Mucosa of descending colon (tissue), 3 donors: ENCODE measurements at regions not wholly inside any gene's neighbourhood (a gene's known extent, or its start where the extent isn't known, plus 50 kb on each side); places are given as distances from the start of the nearest gene placed in this dataset.
"Not testable (repeated sequence)": the region's sequence is repeated elsewhere in the genome, so short reads cannot be mapped to it uniquely, and the experiment has no call there.

Experiments used
- ATAC-seq: fragments of 200-7000 bp; cut with Tn5 transposase; one replicate; pipeline ENCODE4 v1.9.1; 2020; ENCODE audit warnings: mild to moderate bottlenecking, moderate library complexity
- DNase-seq, 3 donors: peaks; one replicate each; pipeline ENCODE4 v3.0.0-alpha.2; 2020
- H3K36me3 ChIP-seq: fragments of 200-600 bp; one replicate; pipeline ENCODE4 v1.8.0; 2021; ENCODE audit warnings: low read depth, mild to moderate bottlenecking
- H3K4me1 ChIP-seq: fragments of 200-600 bp; one replicate; pipeline ENCODE4 v1.8.0; 2021; ENCODE audit warnings: low read depth, mild to moderate bottlenecking
- H3K4me3 ChIP-seq: fragments of 200-600 bp; one replicate; pipeline ENCODE4 v1.8.0; 2021; ENCODE audit warnings: mild to moderate bottlenecking
- H3K9me3 ChIP-seq: fragments of 200-600 bp; one replicate; pipeline ENCODE4 v1.8.0; 2021; ENCODE audit warnings: mild to moderate bottlenecking
- intact Hi-C, 2 donors: fragments of 100-400 bp; cut with DNase I in 1 of 2; cut with micrococcal nuclease in 1 of 2; formaldehyde crosslinking; loops; one replicate each; pipeline versions ENCODE4 v1.11.0 to v1.11.1; 2022; cut with DNase I, micrococcal nuclease
- TF ChIP-seq, protein P1 (sequence below): fragments of 200-600 bp; IDR thresholded peaks from one replicate; pipeline ENCODE4 v1.8.0; 2022; ENCODE audit warnings: antibody characterized with exemption, mild to moderate bottlenecking
- donor health status: DM: no; HTN: no; CAD: no; lungs with moderate emphysema.
- donor health status: DM: no; HTN: no; CAD: no.
- donor health status: DM: no; HTN: yes; CAD: no.

DNA sequence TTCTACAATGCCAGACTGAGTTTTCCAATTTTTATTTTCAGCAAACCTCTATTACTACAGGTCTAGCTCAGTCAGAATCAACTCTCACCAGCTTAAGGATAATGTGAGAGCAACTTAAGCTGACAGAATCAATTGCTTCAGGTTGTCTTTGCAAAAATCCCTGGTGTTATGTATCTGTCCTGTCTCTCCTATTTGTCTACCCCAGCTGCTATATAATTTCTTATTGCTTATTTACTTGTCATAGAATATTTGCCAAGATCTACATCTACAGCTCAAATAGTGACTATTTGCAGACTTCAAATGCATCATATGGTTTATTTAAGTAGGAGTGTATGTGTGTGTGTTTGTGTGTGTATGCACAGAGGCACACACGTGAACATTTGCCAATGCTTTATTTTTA lies 54.1 kb downstream of the FOXG1 start:
- Histone ChIP-seq H3K36me3 (no peaks in the 10 kb centered on the region), H3K9me3 (peaks cover 21% of the 10 kb centered on the region), H3K4me3 (no peak overlapping the region), H3K4me1 (no peaks in the 10 kb centered on the region)
- DNase-seq (no peak), ATAC-seq (no peak)
- intact Hi-C loops: no loop called here
- TF ChIP-seq, protein P1, sequence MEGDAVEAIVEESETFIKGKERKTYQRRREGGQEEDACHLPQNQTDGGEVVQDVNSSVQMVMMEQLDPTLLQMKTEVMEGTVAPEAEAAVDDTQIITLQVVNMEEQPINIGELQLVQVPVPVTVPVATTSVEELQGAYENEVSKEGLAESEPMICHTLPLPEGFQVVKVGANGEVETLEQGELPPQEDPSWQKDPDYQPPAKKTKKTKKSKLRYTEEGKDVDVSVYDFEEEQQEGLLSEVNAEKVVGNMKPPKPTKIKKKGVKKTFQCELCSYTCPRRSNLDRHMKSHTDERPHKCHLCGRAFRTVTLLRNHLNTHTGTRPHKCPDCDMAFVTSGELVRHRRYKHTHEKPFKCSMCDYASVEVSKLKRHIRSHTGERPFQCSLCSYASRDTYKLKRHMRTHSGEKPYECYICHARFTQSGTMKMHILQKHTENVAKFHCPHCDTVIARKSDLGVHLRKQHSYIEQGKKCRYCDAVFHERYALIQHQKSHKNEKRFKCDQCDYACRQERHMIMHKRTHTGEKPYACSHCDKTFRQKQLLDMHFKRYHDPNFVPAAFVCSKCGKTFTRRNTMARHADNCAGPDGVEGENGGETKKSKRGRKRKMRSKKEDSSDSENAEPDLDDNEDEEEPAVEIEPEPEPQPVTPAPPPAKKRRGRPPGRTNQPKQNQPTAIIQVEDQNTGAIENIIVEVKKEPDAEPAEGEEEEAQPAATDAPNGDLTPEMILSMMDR: no peak

DNA sequence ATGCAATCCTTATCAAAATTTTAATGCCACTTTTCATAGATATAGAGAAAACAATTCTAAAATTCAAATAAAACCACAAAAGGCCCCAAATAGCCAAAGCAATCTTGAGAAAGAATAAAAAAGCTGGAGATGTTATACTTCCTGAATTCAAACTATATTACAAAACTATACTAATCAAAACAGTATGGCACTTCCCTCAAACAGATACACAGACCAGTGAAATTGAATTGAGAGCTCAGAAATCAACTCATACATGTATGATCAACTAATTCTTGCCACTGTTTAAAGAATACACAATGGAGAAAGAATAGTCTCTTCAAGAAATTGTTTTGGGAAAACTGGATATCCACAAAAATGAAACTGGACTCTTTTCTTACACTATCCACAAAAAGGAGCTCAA lies 55.4 kb downstream of the FOXG1 start:
- H3K9me3 ChIP-seq: peaks cover 22% of the 10 kb centered on the region
- TF ChIP-seq, protein P1: no peak
- DNase-seq: no peak
- intact Hi-C loops: no loop called here
- no peak for ATAC-seq
- no peaks in the 10 kb centered on the region for H3K4me1 ChIP-seq
- no peaks in the 10 kb centered on the region for H3K36me3 ChIP-seq
- H3K4me3 ChIP-seq: no peak overlapping the region

DNA sequence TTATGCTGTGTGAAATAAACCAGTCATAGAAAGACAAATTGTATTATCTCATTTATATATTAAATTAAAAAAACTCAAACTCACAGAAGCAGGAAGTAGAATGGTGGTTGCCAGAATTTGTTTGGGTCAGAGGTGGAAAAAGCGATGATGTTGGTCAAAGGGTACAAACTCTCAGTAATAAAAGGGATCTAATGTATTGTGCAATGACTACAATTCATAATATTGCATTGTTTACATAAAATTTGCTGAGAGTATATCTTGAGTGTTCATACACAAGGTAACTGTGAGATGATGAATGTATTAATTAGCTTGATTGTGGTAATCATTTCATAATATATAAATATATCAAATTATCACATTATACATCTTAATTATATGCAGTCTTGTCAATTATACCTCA lies 56.7 kb downstream of the FOXG1 start:
- Histone ChIP-seq H3K36me3 (no peaks in the 10 kb centered on the region), H3K4me1 (no peaks in the 10 kb centered on the region), H3K9me3 (peaks cover 28% of the 10 kb centered on the region), H3K4me3 (no peak overlapping the region)
- TF ChIP-seq, protein P1: no peak
- DNase-seq: no peak
- no peak for ATAC-seq
- intact Hi-C loops: no loop called here

DNA sequence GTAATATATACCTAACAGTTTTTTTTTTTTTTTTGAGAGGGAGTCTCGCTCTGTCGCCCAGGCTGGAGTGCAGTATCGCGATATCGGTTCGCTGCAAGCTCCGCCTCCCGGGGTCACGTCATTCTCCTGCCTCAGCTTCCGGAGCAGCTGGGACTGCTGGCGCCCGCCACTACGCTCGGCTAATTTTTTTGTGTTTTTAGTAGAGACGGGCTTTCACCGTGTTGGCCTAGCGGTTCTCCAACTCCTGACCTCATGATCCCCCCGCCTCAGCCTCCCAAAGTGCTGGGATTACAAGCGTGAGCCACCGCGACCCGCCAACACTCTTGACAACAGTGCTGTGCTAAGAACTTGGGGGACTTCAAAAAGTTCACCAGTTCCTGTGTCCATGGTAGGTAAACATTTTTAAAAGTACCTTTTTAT lies 63.5 kb downstream of the FOXG1 start:
- Histone ChIP-seq H3K36me3 (no peaks in the 10 kb centered on the region), H3K4me1 (no peaks in the 10 kb centered on the region), H3K4me3 (no peak overlapping the region), H3K9me3 (peaks cover 8% of the 10 kb centered on the region)
- intact Hi-C loops: no loop called here
- no peak for ATAC-seq
- DNase-seq: no peak
- TF ChIP-seq, protein P1: no peak

DNA sequence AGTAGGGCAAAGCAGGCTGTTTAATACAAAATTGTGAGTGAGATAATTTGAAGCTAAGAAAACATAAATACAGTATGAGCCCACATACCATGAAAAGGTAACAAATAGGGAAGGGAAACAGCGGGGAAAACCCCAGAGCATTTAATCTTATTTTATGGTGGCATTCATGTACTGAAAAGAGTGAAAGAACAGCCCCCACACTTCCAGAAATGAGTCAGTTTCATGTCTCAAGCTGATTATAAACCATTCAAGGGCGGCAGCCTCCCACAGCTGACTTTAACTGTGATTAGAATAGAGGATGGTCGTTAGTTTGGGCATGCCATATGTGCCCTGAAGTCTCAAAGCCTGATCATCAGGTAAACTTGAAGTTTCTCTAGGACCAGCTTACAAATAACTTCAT lies 64.5 kb downstream of the FOXG1 start:
- intact Hi-C loops: no loop called here
- no peak overlapping the region for H3K4me3 ChIP-seq
- TF ChIP-seq, protein P1: no peak
- H3K36me3 ChIP-seq: no peaks in the 10 kb centered on the region
- peaks cover 6% of the 10 kb centered on the region for H3K9me3 ChIP-seq
- no peaks in the 10 kb centered on the region for H3K4me1 ChIP-seq
- DNase-seq (no peak), ATAC-seq (no peak)

DNA sequence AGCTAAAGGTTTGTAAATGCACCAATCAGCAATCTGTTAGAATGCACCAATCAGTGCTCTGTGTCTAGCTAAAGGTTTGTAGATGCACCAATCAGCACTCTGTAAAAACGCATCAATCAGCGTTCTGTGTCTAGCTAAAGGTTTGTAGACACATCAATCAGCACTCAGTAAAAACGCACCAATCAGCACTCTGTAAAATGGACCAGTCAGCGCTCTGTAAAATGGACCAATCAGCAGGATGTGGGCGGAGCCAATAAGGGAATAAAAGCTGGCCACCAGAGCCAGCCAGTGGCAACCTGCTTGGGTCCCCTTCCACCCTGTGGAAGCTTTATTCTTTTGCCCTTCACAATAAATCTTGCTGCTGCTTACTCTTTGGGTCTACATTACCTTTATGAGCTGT lies 76.0 kb downstream of the FOXG1 start:
- intact Hi-C loops, H3K36me3 ChIP-seq, DNase-seq, H3K4me3 ChIP-seq, H3K4me1 ChIP-seq, ATAC-seq: not testable (repeated sequence)
- H3K9me3 ChIP-seq: peaks cover 23% of the 10 kb centered on the region
